ENCODE measurements at regions not wholly inside any gene's neighbourhood (a gene's known extent, or its start where the extent isn't known, plus 50 kb on each side); places are given as distances from the start of the nearest gene placed in this dataset.

- Mint-ChIP-seq H3K4me1 (no peaks in the 10 kb centered on the region), H3K27me3 (ENCODE audit: low read depth) (peaks cover 17% of the 10 kb centered on the region), H3K27ac (ENCODE audit: unreplicated experiment) (no peak overlapping the region), H3K9me3 (no peaks in the 10 kb centered on the region), H3K4me3 (no peak overlapping the region), H3K36me3 (ENCODE audit: low read depth) (no peaks in the 10 kb centered on the region)
- no peak for DNase-seq (ENCODE audit: low read depth, low spot score)
- no peak for TF ChIP-seq CTCF (conservative IDR thresholded peaks at IDR 0.05)
These were observed 227.5 kb upstream of the BRINP1 start for GRCh38 chr9:119596703-119597102.

GRCh38 chr9:119588874-119589744 is 219.9 kb upstream of the BRINP1 start:
- Mint-ChIP-seq H3K27me3 (ENCODE audit: low read depth) (peaks cover 28% of the 10 kb centered on the region), H3K27ac (ENCODE audit: unreplicated experiment) (no peak overlapping the region), H3K4me3 (no peak overlapping the region), H3K4me1 (no peaks in the 10 kb centered on the region), H3K9me3 (no peaks in the 10 kb centered on the region), H3K36me3 (ENCODE audit: low read depth) (no peaks in the 10 kb centered on the region)
- no peak for TF ChIP-seq CTCF (conservative IDR thresholded peaks at IDR 0.05)
- DNase-seq (ENCODE audit: low read depth, low spot score): no peak

GRCh38 chr9:119577881-119578280 is 208.6 kb upstream of the BRINP1 start:
- H3K27ac Mint-ChIP-seq (ENCODE audit: unreplicated experiment): no peak overlapping the region
- H3K36me3 Mint-ChIP-seq (ENCODE audit: low read depth): no peaks in the 10 kb centered on the region
- H3K27me3 Mint-ChIP-seq (ENCODE audit: low read depth): peaks cover 23% of the 10 kb centered on the region
- no peaks in the 10 kb centered on the region for H3K4me1 Mint-ChIP-seq
- no peak for TF ChIP-seq CTCF (conservative IDR thresholded peaks at IDR 0.05)
- no peak overlapping the region for H3K4me3 Mint-ChIP-seq
- no peak for DNase-seq (ENCODE audit: low read depth, low spot score)
- H3K9me3 Mint-ChIP-seq: no peaks in the 10 kb centered on the region

GRCh38 chr9:119559986-119560385 is 190.8 kb upstream of the BRINP1 start:
- Mint-ChIP-seq H3K9me3 (no peaks in the 10 kb centered on the region), H3K27ac (ENCODE audit: unreplicated experiment) (no peak overlapping the region), H3K27me3 (ENCODE audit: low read depth) (peaks cover 35% of the 10 kb centered on the region), H3K4me1 (peaks cover 8% of the 10 kb centered on the region), H3K4me3 (no peak overlapping the region), H3K36me3 (ENCODE audit: low read depth) (no peaks in the 10 kb centered on the region)
- no peak for TF ChIP-seq CTCF (conservative IDR thresholded peaks at IDR 0.05)
- DNase-seq (ENCODE audit: low read depth, low spot score): no peak

- H3K36me3 Mint-ChIP-seq (ENCODE audit: low read depth): no peaks in the 10 kb centered on the region
- TF ChIP-seq CTCF (conservative IDR thresholded peaks at IDR 0.05): no peak
These were observed 189.8 kb upstream of the BRINP1 start for GRCh38 chr9:119559056-119559455.

More at GRCh38 chr9:119559056-119559455, 189.8 kb upstream of the BRINP1 start:
- Mint-ChIP-seq H3K27me3 (ENCODE audit: low read depth) (peaks cover 35% of the 10 kb centered on the region), H3K4me3 (no peak overlapping the region), H3K4me1 (peaks cover 8% of the 10 kb centered on the region), H3K27ac (ENCODE audit: unreplicated experiment) (no peak overlapping the region), H3K9me3 (no peaks in the 10 kb centered on the region)
- no peak for DNase-seq (ENCODE audit: low read depth, low spot score)

Measured in neural crest cell (in vitro differentiated cells).